ENCODE measurements at regions not wholly inside any gene's neighbourhood (a gene's known extent, or its start where the extent isn't known, plus 50 kb on each side); places are given as distances from the start of the nearest gene placed in this dataset.

- TF ChIP-seq CTCF (IDR thresholded peaks at IDR 0.05) (no peak), POLR2A (IDR thresholded peaks at IDR 0.05) (no peak)
Measured at GRCh38 chr18:65423776-65424175, 327.0 kb upstream of the CDH7 start.

Measured in Peyer's patch (tissue), 4 donors.